HEK293T (cell line): ENCODE measurements at regions not wholly inside any gene's neighbourhood (a gene's known extent, or its start where the extent isn't known, plus 50 kb on each side); places are given as distances from the start of the nearest gene placed in this dataset.

Experiments
- CTCF ChIA-PET: fragments of 350-600 bp; formaldehyde crosslinking; extraction: SDS; loops from one replicate; lab custom pipeline; 2021; ENCODE audit warnings: antibody characterized with exemption, inconsistent platforms; lab: Yijun Ruan, JAX
- POLR2A ChIA-PET: fragments of 350-600 bp; formaldehyde crosslinking; extraction: SDS; loops from one replicate; lab custom pipeline; 2020; ENCODE audit warnings: antibody characterized with exemption, inconsistent platforms; lab: Yijun Ruan, JAX
- DNase-seq: peaks from one replicate; pipeline ENCODE4 v3.0.0; 2012; ENCODE audit warnings: mixed read lengths; ENCODE audit errors: extremely low spot score
- ARNT ChIP-seq: fragments of 450-650 bp; IDR thresholded peaks from 2 replicates; pipeline ENCODE4 v1.6.1; 2017; ENCODE audit warnings: mild to moderate bottlenecking
- BHLHE40 ChIP-seq: fragments of 450-650 bp; IDR thresholded peaks from 2 replicates; pipeline ENCODE4 v1.6.1; 2016; ENCODE audit warnings: mild to moderate bottlenecking, moderate library complexity, borderline replicate concordance
- CTBP1 ChIP-seq: fragments of 450-650 bp; IDR thresholded peaks from 2 replicates; pipeline ENCODE4 v1.6.1; 2016; ENCODE audit warnings: borderline replicate concordance
- ELF4 ChIP-seq: fragments of 450-650 bp; IDR thresholded peaks from 2 replicates; pipeline ENCODE4 v1.6.1; 2017; ENCODE audit warnings: antibody characterized with exemption
- FOXA1 ChIP-seq: fragments of 450-650 bp; IDR thresholded peaks from 2 replicates; pipeline ENCODE4 v1.6.1; 2016; ENCODE audit warnings: mild to moderate bottlenecking
- FOXK2 ChIP-seq: fragments of 450-650 bp; IDR thresholded peaks from 2 replicates; pipeline ENCODE4 v1.6.1; 2016; ENCODE audit warnings: mild to moderate bottlenecking
- FOXM1 ChIP-seq: fragments of 450-650 bp; IDR thresholded peaks from 2 replicates; pipeline ENCODE4 v1.6.1; 2017; ENCODE audit warnings: mild to moderate bottlenecking, borderline replicate concordance
- HDGF ChIP-seq: fragments of 450-650 bp; IDR thresholded peaks from 2 replicates; pipeline ENCODE4 v1.6.1; 2017; ENCODE audit warnings: antibody characterized with exemption, borderline replicate concordance
- L3MBTL2 ChIP-seq: fragments of 450-650 bp; conservative IDR thresholded peaks from 2 replicates; pipeline ENCODE4 v1.6.1; 2016; ENCODE audit warnings: mild to moderate bottlenecking
- LEF1 ChIP-seq: fragments of 450-650 bp; IDR thresholded peaks from 2 replicates; pipeline ENCODE4 v1.6.1; 2017; ENCODE audit warnings: mild to moderate bottlenecking, borderline replicate concordance
- NFRKB ChIP-seq: fragments of 450-650 bp; IDR thresholded peaks from 2 replicates; pipeline ENCODE4 v1.6.1; 2016; ENCODE audit warnings: mild to moderate bottlenecking, moderate library complexity
- PKNOX1 ChIP-seq: fragments of 450-650 bp; IDR thresholded peaks from 2 replicates; pipeline ENCODE4 v1.6.1; 2016
- SP1 ChIP-seq: fragments of 450-650 bp; IDR thresholded peaks from 2 replicates; pipeline ENCODE4 v1.6.1; 2017
- SUZ12 ChIP-seq: fragments of 450-650 bp; IDR thresholded peaks from 2 replicates; pipeline ENCODE4 v1.6.1; 2016; ENCODE audit warnings: mild to moderate bottlenecking
- TARDBP ChIP-seq: fragments of 450-650 bp; IDR thresholded peaks from 2 replicates; pipeline ENCODE4 v1.6.1; 2016
- ZNF384 ChIP-seq: fragments of 450-650 bp; IDR thresholded peaks from 2 replicates; pipeline ENCODE4 v1.6.1; 2016

- DNase-seq, result no peak
- TF ChIP-seq SP1 (no peak), CTBP1 (no peak), PKNOX1 (no peak), FOXA1 (no peak), HDGF (no peak), NFRKB (no peak), FOXK2 (no peak), TARDBP (no peak), L3MBTL2 (no peak), SUZ12 (no peak), ARNT (no peak), FOXM1 (no peak), LEF1 (no peak), ZNF384 (no peak), BHLHE40 (no peak), ELF4 (no peak)
- POLR2A ChIA-PET, result no interaction called here
- CTCF ChIA-PET, result no interaction called here
Measured at GRCh38 chr6:125571207-125571755, 178.2 kb upstream of the HEY2 start.

- ChIA-PET CTCF (no interaction called here), POLR2A (no interaction called here)
- no peak for TF ChIP-seq LEF1
- no peak for TF ChIP-seq ELF4
- TF ChIP-seq SP1, result no peak
- no peak for TF ChIP-seq SUZ12
- TF ChIP-seq HDGF, result no peak
- TF ChIP-seq ARNT, result no peak
- no peak for TF ChIP-seq FOXA1
- TF ChIP-seq BHLHE40, result no peak
- TF ChIP-seq FOXM1, result no peak
- no peak for TF ChIP-seq CTBP1
- no peak for TF ChIP-seq L3MBTL2
- no peak for TF ChIP-seq ZNF384
- TF ChIP-seq FOXK2, result no peak
- no peak for TF ChIP-seq PKNOX1
- no peak for TF ChIP-seq TARDBP
- DNase-seq, result no peak
Measured at GRCh38 chr6:125574604-125575003, 174.8 kb upstream of the HEY2 start.

GRCh38 chr6:125577124-125577662, 172.2 kb upstream of the HEY2 start:
- ChIA-PET POLR2A (no interaction called here), CTCF (no interaction called here)
- no peak for DNase-seq
- TF ChIP-seq NFRKB, result no peak
- TF ChIP-seq ZNF384, result no peak
- TF ChIP-seq FOXA1, result no peak
- TF ChIP-seq HDGF, result no peak
- no peak for TF ChIP-seq PKNOX1
- no peak for TF ChIP-seq BHLHE40
- TF ChIP-seq FOXM1, result no peak
- TF ChIP-seq ARNT, result no peak
- no peak for TF ChIP-seq SP1
- TF ChIP-seq LEF1, result no peak
- TF ChIP-seq TARDBP, result no peak
- no peak for TF ChIP-seq SUZ12
- no peak for TF ChIP-seq FOXK2
- TF ChIP-seq ELF4, result no peak
- TF ChIP-seq CTBP1, result no peak
- TF ChIP-seq L3MBTL2, result no peak

GRCh38 chr6:125584468-125584939, 164.9 kb upstream of the HEY2 start:
- CTCF ChIA-PET, result interaction anchor here (0.6 to 1.3 kb wide), 3 partner anchors 10 to 169 kb away, joined by 3 to 4 read pairs (median 4); no protein-coding TSS in a partner anchor
- TF ChIP-seq HDGF (no peak), FOXA1 (peak; percentile 49; the same call in 1 of the 2 replicates), CTBP1 (peak; percentile 35; the same call in 1 of the 2 replicates), NFRKB (no peak), L3MBTL2 (no peak), PKNOX1 (peak; percentile 73), BHLHE40 (no peak)
- POLR2A ChIA-PET, result interaction anchor here (0.6 to 1.0 kb wide), 2 partner anchors 161 to 164 kb away, joined by 3 read pairs; no protein-coding TSS in a partner anchor
- peak; percentile 78 for DNase-seq

GRCh38 chr6:125585470-125585869, 164.0 kb upstream of the HEY2 start:
- ChIA-PET CTCF (interaction anchor here (0.6 kb wide), 1 partner anchor 15 kb away, joined by 3 read pairs; no protein-coding TSS in a partner anchor), POLR2A (no interaction called here)
- no peak for TF ChIP-seq FOXA1
- TF ChIP-seq CTBP1, result no peak
- no peak for TF ChIP-seq SUZ12
- no peak for TF ChIP-seq FOXM1
- TF ChIP-seq L3MBTL2, result no peak
- TF ChIP-seq BHLHE40, result no peak
- no peak for TF ChIP-seq TARDBP
- TF ChIP-seq NFRKB, result no peak
- TF ChIP-seq SP1, result no peak
- DNase-seq, result no peak
